ENCODE measurements at regions not wholly inside any gene's neighbourhood (a gene's known extent, or its start where the extent isn't known, plus 50 kb on each side); places are given as distances from the start of the nearest gene placed in this dataset.

- no peak for TF ChIP-seq CTCF (IDR thresholded peaks at IDR 0.05)
- TF ChIP-seq POLR2AphosphoS5 (IDR thresholded peaks at IDR 0.05): no peak
- no peak for TF ChIP-seq POLR2A (IDR thresholded peaks at IDR 0.05; ENCODE audit: low read depth)
- no peak for TF ChIP-seq EP300 (IDR thresholded peaks at IDR 0.05)
- Histone ChIP-seq H3K36me3 (no peaks in the 10 kb centered on the region), H3K4me1 (no peaks in the 10 kb centered on the region), H3K9me3 (no peaks in the 10 kb centered on the region), H3K4me3 (no peak overlapping the region), H3K27me3 (no peaks in the 10 kb centered on the region), H3K27ac (replicated peaks in 1 of 4) (no peak overlapping the region)
- no peak for DNase-seq (ENCODE audit: extremely low spot score)
- intact Hi-C loops (cut with DNase I): no loop called here
- 57% methylated on average over 1 of the region's 1 CpG for WGBS
These were observed 135.6 kb upstream of the PTPRK start for GRCh38 chr6:128655978-128656498.

GRCh38 chr6:128648022-128648598 lies 127.7 kb upstream of the PTPRK start:
- TF ChIP-seq CTCF (IDR thresholded peaks at IDR 0.05) (no peak), POLR2AphosphoS5 (IDR thresholded peaks at IDR 0.05) (no peak), POLR2A (IDR thresholded peaks at IDR 0.05; ENCODE audit: low read depth) (no peak), EP300 (IDR thresholded peaks at IDR 0.05) (no peak)
- Histone ChIP-seq H3K4me3 (no peak overlapping the region), H3K9me3 (no peaks in the 10 kb centered on the region), H3K4me1 (no peaks in the 10 kb centered on the region), H3K36me3 (no peaks in the 10 kb centered on the region), H3K27ac (replicated peaks in 1 of 4) (no peak overlapping the region), H3K27me3 (no peaks in the 10 kb centered on the region)
- WGBS: 60% methylated on average over 2 of the region's 2 CpGs
- intact Hi-C loops (cut with DNase I): no loop called here
- DNase-seq (ENCODE audit: extremely low spot score): no peak

GRCh38 chr6:128642132-128642531 lies 121.7 kb upstream of the PTPRK start:
- Histone ChIP-seq H3K4me1 (no peaks in the 10 kb centered on the region), H3K9me3 (no peaks in the 10 kb centered on the region), H3K27ac (replicated peaks in 1 of 4) (no peak overlapping the region), H3K4me3 (no peak overlapping the region), H3K27me3 (no peaks in the 10 kb centered on the region), H3K36me3 (no peaks in the 10 kb centered on the region)
- TF ChIP-seq POLR2A (IDR thresholded peaks at IDR 0.05; ENCODE audit: low read depth) (no peak), POLR2AphosphoS5 (IDR thresholded peaks at IDR 0.05) (no peak), CTCF (IDR thresholded peaks at IDR 0.05) (no peak), EP300 (IDR thresholded peaks at IDR 0.05) (no peak)
- intact Hi-C loops (cut with DNase I): no loop called here
- no peak for DNase-seq (ENCODE audit: extremely low spot score)
- WGBS: 92% methylated on average over 1 of the region's 1 CpG

GRCh38 chr6:128641703-128642102 lies 121.3 kb upstream of the PTPRK start:
- Histone ChIP-seq H3K4me3 (no peak overlapping the region), H3K27me3 (no peaks in the 10 kb centered on the region), H3K4me1 (no peaks in the 10 kb centered on the region), H3K36me3 (no peaks in the 10 kb centered on the region), H3K27ac (replicated peaks in 1 of 4) (no peak overlapping the region), H3K9me3 (no peaks in the 10 kb centered on the region)
- no peak for DNase-seq (ENCODE audit: extremely low spot score)
- no peak for TF ChIP-seq EP300 (IDR thresholded peaks at IDR 0.05)
- TF ChIP-seq POLR2AphosphoS5 (IDR thresholded peaks at IDR 0.05): no peak
- TF ChIP-seq POLR2A (IDR thresholded peaks at IDR 0.05; ENCODE audit: low read depth): no peak
- TF ChIP-seq CTCF (IDR thresholded peaks at IDR 0.05): no peak
- intact Hi-C loops (cut with DNase I): no loop called here

GRCh38 chr6:128638817-128639216 lies 118.4 kb upstream of the PTPRK start:
- Histone ChIP-seq H3K4me3 (no peak overlapping the region), H3K9me3 (no peaks in the 10 kb centered on the region), H3K27me3 (no peaks in the 10 kb centered on the region), H3K27ac (replicated peaks in 1 of 4) (no peak overlapping the region), H3K4me1 (no peaks in the 10 kb centered on the region), H3K36me3 (no peaks in the 10 kb centered on the region)
- TF ChIP-seq POLR2AphosphoS5 (IDR thresholded peaks at IDR 0.05): no peak
- no peak for TF ChIP-seq POLR2A (IDR thresholded peaks at IDR 0.05; ENCODE audit: low read depth)
- TF ChIP-seq EP300 (IDR thresholded peaks at IDR 0.05): no peak
- TF ChIP-seq CTCF (IDR thresholded peaks at IDR 0.05): no peak
- intact Hi-C loops (cut with DNase I): no loop called here
- no peak for DNase-seq (ENCODE audit: extremely low spot score)

All from esophagus muscularis mucosa (tissue), 4 donors.